Neural cell (in vitro differentiated cells): ENCODE measurements at regions not wholly inside any gene's neighbourhood (a gene's known extent, or its start where the extent isn't known, plus 50 kb on each side); places are given as distances from the start of the nearest gene placed in this dataset.

Source experiments
- H2AFZ ChIP-seq: fragments of 200-600, 300-800 bp; sonication (generic), shearing (Covaris generic); 2 replicates; pipeline ENCODE4 v1.6.0; 2014; ENCODE audit warnings: low read depth, mild to moderate bottlenecking, antibody characterized with exemption, low read length, moderate library complexity
- H3F3A ChIP-seq: fragments of 200-600 bp; shearing (Covaris generic); 2 replicates; pipeline ENCODE4 v1.6.1; 2016; ENCODE audit warnings: mild to moderate bottlenecking, moderate library complexity, mixed read lengths, antibody characterized with exemption, low read length; ENCODE audit not compliant: insufficient read depth, poor library complexity, severe bottlenecking
- H3K27ac ChIP-seq: fragments of 200-600, 300-800 bp; sonication (generic), shearing (Covaris generic); 2 replicates; pipeline ENCODE4 v1.5.1; 2014; ENCODE audit warnings: mild to moderate bottlenecking, low read length, moderate library complexity
- H3K27me3 ChIP-seq: fragments of 300-800, 200-600 bp; sonication (generic), shearing (Covaris generic); 2 replicates; pipeline ENCODE4 v1.6.0; 2014; ENCODE audit warnings: mild to moderate bottlenecking, low read depth, low read length, moderate library complexity; ENCODE audit not compliant: insufficient read depth
- H3K36me3 ChIP-seq: fragments of 300-800, 200-600 bp; sonication (generic), shearing (Covaris generic); 2 replicates; pipeline ENCODE4 v1.5.1; 2014; ENCODE audit warnings: mild to moderate bottlenecking, antibody characterized with exemption, low read length, moderate library complexity; ENCODE audit not compliant: insufficient read depth
- H3K4me2 ChIP-seq: fragments of 300-800, 200-600 bp; sonication (generic), shearing (Covaris generic); 2 replicates; pipeline ENCODE4 v1.6.0; 2014; ENCODE audit warnings: mild to moderate bottlenecking, low read length
- H3K4me3 ChIP-seq: fragments of 300-800, 200-600 bp; sonication (generic), shearing (Covaris generic); 2 replicates; pipeline ENCODE4 v1.5.1; 2014; ENCODE audit warnings: mild to moderate bottlenecking, low read length, moderate library complexity
- H3K79me2 ChIP-seq: fragments of 200-600 bp; shearing (Covaris generic); replicated peaks from 2 replicates; pipeline ENCODE4 v1.6.0; 2014; ENCODE audit warnings: mild to moderate bottlenecking, low read length, moderate library complexity; ENCODE audit not compliant: insufficient read depth
- H3K9ac ChIP-seq: fragments of 300-800, 200-600 bp; sonication (generic), shearing (Covaris generic); 2 replicates; pipeline ENCODE4 v1.6.1; 2016; ENCODE audit warnings: mild to moderate bottlenecking, low read length, mixed read lengths
- H3K9me2 ChIP-seq: fragments of 200-600 bp; shearing (Covaris generic); 2 replicates; pipeline ENCODE4 v1.6.1; 2016; ENCODE audit warnings: mild to moderate bottlenecking, low read length, mixed read lengths; ENCODE audit not compliant: insufficient read depth
- H3K9me3 ChIP-seq: fragments of 200-600, 300-800 bp; sonication (generic), shearing (Covaris generic); 2 replicates; pipeline ENCODE4 v1.6.1; 2016; ENCODE audit warnings: mild to moderate bottlenecking, mixed run types, low read length, moderate library complexity, mixed read lengths
- H4K20me1 ChIP-seq: fragments of 200-600 bp; shearing (Covaris generic); 2 replicates; pipeline ENCODE4 v1.6.1; 2016; ENCODE audit warnings: mild to moderate bottlenecking, mixed run types; ENCODE audit not compliant: insufficient read depth
- EP300 ChIP-seq: fragments of 450-650 bp; conservative IDR thresholded peaks from 2 replicates; pipeline ENCODE4 v1.6.1; 2014; ENCODE audit warnings: antibody characterized with exemption, mild to moderate bottlenecking, moderate library complexity; ENCODE audit not compliant: poor library complexity, severe bottlenecking
- EZH2 ChIP-seq: fragments of 200-600, 300-800 bp; shearing (Covaris generic), sonication (generic); IDR thresholded peaks from 2 replicates; pipeline ENCODE4 v1.6.1; 2014; ENCODE audit warnings: antibody characterized with exemption, low read length, borderline replicate concordance, mild to moderate bottlenecking; ENCODE audit not compliant: insufficient read depth, poor library complexity, severe bottlenecking
- MXI1 ChIP-seq: fragments of 450-650 bp; conservative IDR thresholded peaks from 2 replicates; pipeline ENCODE4 v1.6.1; 2014; ENCODE audit warnings: antibody characterized with exemption, mild to moderate bottlenecking; ENCODE audit not compliant: poor library complexity, severe bottlenecking
- POLR2AphosphoS5 ChIP-seq: IDR thresholded peaks from 2 replicates; pipeline ENCODE4 v1.6.1; 2012
- RAD21 ChIP-seq: fragments of 450-650 bp; conservative IDR thresholded peaks from 2 replicates; pipeline ENCODE4 v1.6.1; 2014; ENCODE audit warnings: antibody characterized with exemption, mild to moderate bottlenecking, moderate library complexity
- SMC3 ChIP-seq: fragments of 450-650 bp; conservative IDR thresholded peaks from 2 replicates; pipeline ENCODE4 v1.6.1; 2014; ENCODE audit warnings: antibody characterized with exemption, mild to moderate bottlenecking, moderate library complexity; ENCODE audit not compliant: poor library complexity
- TAF1 ChIP-seq: IDR thresholded peaks from 2 replicates; pipeline ENCODE4 v1.6.1; 2012; ENCODE audit warnings: low read depth
- TF ChIP-seq, protein P1 (sequence below): fragments of 450-650 bp; IDR thresholded peaks from 2 replicates; pipeline ENCODE4 v1.5.1; 2014; ENCODE audit warnings: antibody characterized with exemption, mild to moderate bottlenecking, moderate library complexity; ENCODE audit not compliant: poor library complexity, severe bottlenecking
- TF ChIP-seq, protein P2 (sequence below): IDR thresholded peaks from 2 replicates; pipeline ENCODE4 v1.6.1; 2012; ENCODE audit warnings: borderline replicate concordance

DNA sequence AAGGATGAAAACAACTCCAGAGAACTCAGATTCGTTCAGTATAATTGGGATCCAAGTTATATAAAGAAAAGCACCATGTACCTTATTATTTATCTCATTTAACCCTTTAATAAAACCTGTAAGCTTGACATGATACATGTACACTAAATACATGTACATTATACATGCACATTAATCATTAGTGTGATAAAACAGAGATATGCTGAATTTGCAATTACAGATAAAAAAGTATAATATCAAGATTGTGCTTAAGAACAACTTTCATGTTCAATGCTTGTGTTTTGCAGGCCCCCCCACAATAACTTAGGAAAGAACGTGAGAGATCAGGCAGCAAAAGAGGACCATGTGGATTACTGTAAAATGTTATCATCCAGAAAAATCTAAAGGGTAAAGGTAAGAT, 385.4 kb upstream of the GYPC start:
- no peaks in the 10 kb centered on the region for H3F3A ChIP-seq
- TF ChIP-seq EP300 (no peak), TAF1 (no peak), MXI1 (no peak), POLR2AphosphoS5 (no peak), SMC3 (no peak), RAD21 (no peak), EZH2 (no peak)
- TF ChIP-seq, protein P1, sequence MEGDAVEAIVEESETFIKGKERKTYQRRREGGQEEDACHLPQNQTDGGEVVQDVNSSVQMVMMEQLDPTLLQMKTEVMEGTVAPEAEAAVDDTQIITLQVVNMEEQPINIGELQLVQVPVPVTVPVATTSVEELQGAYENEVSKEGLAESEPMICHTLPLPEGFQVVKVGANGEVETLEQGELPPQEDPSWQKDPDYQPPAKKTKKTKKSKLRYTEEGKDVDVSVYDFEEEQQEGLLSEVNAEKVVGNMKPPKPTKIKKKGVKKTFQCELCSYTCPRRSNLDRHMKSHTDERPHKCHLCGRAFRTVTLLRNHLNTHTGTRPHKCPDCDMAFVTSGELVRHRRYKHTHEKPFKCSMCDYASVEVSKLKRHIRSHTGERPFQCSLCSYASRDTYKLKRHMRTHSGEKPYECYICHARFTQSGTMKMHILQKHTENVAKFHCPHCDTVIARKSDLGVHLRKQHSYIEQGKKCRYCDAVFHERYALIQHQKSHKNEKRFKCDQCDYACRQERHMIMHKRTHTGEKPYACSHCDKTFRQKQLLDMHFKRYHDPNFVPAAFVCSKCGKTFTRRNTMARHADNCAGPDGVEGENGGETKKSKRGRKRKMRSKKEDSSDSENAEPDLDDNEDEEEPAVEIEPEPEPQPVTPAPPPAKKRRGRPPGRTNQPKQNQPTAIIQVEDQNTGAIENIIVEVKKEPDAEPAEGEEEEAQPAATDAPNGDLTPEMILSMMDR = no peak
- TF ChIP-seq, protein P2, sequence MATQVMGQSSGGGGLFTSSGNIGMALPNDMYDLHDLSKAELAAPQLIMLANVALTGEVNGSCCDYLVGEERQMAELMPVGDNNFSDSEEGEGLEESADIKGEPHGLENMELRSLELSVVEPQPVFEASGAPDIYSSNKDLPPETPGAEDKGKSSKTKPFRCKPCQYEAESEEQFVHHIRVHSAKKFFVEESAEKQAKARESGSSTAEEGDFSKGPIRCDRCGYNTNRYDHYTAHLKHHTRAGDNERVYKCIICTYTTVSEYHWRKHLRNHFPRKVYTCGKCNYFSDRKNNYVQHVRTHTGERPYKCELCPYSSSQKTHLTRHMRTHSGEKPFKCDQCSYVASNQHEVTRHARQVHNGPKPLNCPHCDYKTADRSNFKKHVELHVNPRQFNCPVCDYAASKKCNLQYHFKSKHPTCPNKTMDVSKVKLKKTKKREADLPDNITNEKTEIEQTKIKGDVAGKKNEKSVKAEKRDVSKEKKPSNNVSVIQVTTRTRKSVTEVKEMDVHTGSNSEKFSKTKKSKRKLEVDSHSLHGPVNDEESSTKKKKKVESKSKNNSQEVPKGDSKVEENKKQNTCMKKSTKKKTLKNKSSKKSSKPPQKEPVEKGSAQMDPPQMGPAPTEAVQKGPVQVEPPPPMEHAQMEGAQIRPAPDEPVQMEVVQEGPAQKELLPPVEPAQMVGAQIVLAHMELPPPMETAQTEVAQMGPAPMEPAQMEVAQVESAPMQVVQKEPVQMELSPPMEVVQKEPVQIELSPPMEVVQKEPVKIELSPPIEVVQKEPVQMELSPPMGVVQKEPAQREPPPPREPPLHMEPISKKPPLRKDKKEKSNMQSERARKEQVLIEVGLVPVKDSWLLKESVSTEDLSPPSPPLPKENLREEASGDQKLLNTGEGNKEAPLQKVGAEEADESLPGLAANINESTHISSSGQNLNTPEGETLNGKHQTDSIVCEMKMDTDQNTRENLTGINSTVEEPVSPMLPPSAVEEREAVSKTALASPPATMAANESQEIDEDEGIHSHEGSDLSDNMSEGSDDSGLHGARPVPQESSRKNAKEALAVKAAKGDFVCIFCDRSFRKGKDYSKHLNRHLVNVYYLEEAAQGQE = no peak
- H3K4me3 ChIP-seq = no peak overlapping the region

DNA sequence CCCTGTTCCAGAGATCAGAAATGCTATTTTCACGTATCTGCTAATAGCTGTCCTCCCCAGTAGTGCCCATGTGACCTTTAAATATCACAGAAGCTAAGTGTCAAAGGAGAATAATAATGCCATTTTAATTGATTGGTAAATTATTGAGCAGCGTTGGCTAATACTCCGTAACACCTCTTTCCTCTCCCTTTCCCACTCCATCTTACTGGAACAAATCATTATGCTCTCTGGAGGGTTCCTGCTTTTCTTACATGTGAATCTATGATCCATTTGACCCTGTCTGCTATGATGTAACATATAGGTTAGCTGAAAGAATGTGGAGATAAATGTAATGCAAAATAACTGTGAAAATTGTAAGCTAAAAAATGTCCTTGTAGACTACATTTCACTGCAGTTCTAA, 383.6 kb upstream of the GYPC start:
- Histone ChIP-seq H3K9me2 (no peaks in the 10 kb centered on the region), H3K27ac (no peak overlapping the region), H3K9ac (no peak overlapping the region), H3K27me3 (no peaks in the 10 kb centered on the region), H3K36me3 (no peaks in the 10 kb centered on the region), H4K20me1 (no peaks in the 10 kb centered on the region), H3F3A (no peaks in the 10 kb centered on the region), H3K9me3 (no peaks in the 10 kb centered on the region), H2AFZ (no peak overlapping the region), H3K4me3 (no peak overlapping the region), H3K79me2 (no peaks in the 10 kb centered on the region), H3K4me2 (no peak overlapping the region)
- TF ChIP-seq EP300 = no peak
- TF ChIP-seq RAD21 = no peak
- TF ChIP-seq, protein P2 = no peak
- no peak for TF ChIP-seq MXI1

More for the DNA sequence above, 385.4 kb upstream of the GYPC start:
- no peaks in the 10 kb centered on the region for H3K9me2 ChIP-seq
- no peak overlapping the region for H3K9ac ChIP-seq
- H3K36me3 ChIP-seq = no peaks in the 10 kb centered on the region
- no peak overlapping the region for H3K4me2 ChIP-seq
- H3K27me3 ChIP-seq = no peaks in the 10 kb centered on the region
- H4K20me1 ChIP-seq = no peaks in the 10 kb centered on the region
- H3K79me2 ChIP-seq = no peaks in the 10 kb centered on the region
- no peak overlapping the region for H3K27ac ChIP-seq
- no peaks in the 10 kb centered on the region for H3K9me3 ChIP-seq
- H2AFZ ChIP-seq = no peak overlapping the region
